Suprapubic skin (tissue), 4 donors: ENCODE measurements at regions not wholly inside any gene's neighbourhood (a gene's known extent, or its start where the extent isn't known, plus 50 kb on each side); places are given as distances from the start of the nearest gene placed in this dataset.

Source experiments
- DNase-seq, 2 donors: peaks; one replicate each; pipeline ENCODE4 v3.0.0-alpha.2; 2019; ENCODE audit warnings: low spot score in 2 of 2
- H3K27ac ChIP-seq: fragments of 200-600 bp; sonication (generic); one replicate; pipeline ENCODE4 v1.5.1; 2019
- H3K27me3 ChIP-seq: fragments of 200-600 bp; sonication (generic); one replicate; pipeline ENCODE4 v1.5.1; 2019
- H3K36me3 ChIP-seq: fragments of 200-600 bp; sonication (generic); one replicate; pipeline ENCODE4 v1.5.1; 2019
- H3K4me1 ChIP-seq: fragments of 200-600 bp; sonication (generic); one replicate; pipeline ENCODE4 v1.5.1; 2019
- H3K4me3 ChIP-seq: fragments of 200-600 bp; sonication (generic); one replicate; pipeline ENCODE4 v1.5.1; 2019; ENCODE audit warnings: mild to moderate bottlenecking
- H3K9me3 ChIP-seq: fragments of 200-600 bp; sonication (generic); one replicate; pipeline ENCODE4 v1.5.1; 2019
- EP300 ChIP-seq: sonication (generic); formaldehyde crosslinking; IDR thresholded peaks from one replicate; pipeline ENCODE4 v1.6.1; 2017; ENCODE audit warnings: antibody characterized with exemption
- POLR2A ChIP-seq, 2 donors: fragments of 450-650 bp; IDR thresholded peaks; one replicate each; pipeline ENCODE4 v1.6.1; 2017; ENCODE audit warnings: antibody characterized with exemption in 2 of 2, mild to moderate bottlenecking in 2 of 2, moderate library complexity in 2 of 2
- POLR2AphosphoS5 ChIP-seq, 3 donors: sonication (generic); formaldehyde crosslinking; IDR thresholded peaks; one replicate each; pipeline ENCODE4 v1.6.1; 2017; ENCODE audit warnings: antibody characterized with exemption in 3 of 3
- WGBS: methylation state at CpG from one replicate; pipeline ENCODE4 v1.1.5; 2018; 5-methylcytosine and 5-hydroxymethylcytosine counted together
- TF ChIP-seq, protein P1 (sequence below), 2 donors: fragments of 200-600 bp in 1 of 2; fragments of 450-650 bp in 1 of 2; sonication (generic) in 1 of 2; IDR thresholded peaks; one replicate each; pipeline ENCODE4 v1.5.1; 2016 to 2019; ENCODE audit warnings: antibody characterized with exemption in 2 of 2, mild to moderate bottlenecking in 1 of 2, moderate library complexity in 1 of 2

DNA sequence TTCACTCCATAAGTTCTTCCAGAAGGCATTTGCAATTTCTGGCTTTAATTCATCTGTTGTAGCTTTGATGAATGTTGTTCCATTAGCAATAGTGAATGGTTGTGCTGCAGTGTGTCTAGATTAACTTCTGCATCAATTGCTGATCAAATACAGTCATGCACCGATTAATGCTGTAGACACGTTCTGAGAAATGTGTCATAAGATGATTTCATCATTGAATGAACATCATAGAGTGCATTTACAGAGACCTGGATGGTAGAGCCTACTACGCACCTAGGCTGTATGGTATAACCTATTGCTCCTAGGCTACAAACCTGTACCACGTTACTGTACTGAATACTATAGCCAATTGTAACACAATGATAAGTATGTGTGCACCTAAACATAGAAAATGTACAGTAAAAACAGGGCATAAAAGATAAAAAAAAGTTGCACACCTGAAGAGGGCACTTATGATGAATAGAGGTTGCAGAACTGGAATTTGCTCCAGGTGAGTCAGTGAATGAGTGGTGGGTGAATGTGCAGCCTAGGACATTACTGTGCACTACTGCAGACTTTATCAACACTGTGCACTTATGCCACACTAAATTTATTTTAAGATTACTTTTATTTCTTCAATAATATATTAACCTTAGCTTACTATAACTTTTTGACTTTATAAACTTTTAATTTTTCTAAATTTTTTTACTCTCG is 170.7 kb downstream of the HERPUD2 start:
- H3K4me1 ChIP-seq = no peaks in the 10 kb centered on the region

DNA sequence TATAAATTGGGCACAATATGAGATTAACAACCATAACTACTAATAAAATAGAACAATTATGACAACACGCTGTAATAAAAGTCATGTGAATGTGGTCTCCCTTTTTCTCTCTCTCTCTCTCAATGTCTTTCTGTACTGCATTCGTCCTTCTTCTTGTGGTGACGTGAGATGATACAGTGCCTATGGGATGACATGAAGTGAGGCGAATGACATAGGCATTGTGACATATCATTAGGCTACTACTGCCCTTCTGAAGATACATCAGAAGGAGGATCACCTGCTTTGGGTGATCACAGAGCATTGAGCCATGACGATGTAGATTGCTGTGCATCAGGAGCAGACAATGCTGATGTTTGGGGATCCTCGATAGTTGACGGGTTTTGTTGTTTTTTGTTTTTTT is 171.6 kb downstream of the HERPUD2 start:
- TF ChIP-seq, protein P1, sequence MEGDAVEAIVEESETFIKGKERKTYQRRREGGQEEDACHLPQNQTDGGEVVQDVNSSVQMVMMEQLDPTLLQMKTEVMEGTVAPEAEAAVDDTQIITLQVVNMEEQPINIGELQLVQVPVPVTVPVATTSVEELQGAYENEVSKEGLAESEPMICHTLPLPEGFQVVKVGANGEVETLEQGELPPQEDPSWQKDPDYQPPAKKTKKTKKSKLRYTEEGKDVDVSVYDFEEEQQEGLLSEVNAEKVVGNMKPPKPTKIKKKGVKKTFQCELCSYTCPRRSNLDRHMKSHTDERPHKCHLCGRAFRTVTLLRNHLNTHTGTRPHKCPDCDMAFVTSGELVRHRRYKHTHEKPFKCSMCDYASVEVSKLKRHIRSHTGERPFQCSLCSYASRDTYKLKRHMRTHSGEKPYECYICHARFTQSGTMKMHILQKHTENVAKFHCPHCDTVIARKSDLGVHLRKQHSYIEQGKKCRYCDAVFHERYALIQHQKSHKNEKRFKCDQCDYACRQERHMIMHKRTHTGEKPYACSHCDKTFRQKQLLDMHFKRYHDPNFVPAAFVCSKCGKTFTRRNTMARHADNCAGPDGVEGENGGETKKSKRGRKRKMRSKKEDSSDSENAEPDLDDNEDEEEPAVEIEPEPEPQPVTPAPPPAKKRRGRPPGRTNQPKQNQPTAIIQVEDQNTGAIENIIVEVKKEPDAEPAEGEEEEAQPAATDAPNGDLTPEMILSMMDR (IDR thresholded peaks at IDR 0.05) = no peak
- TF ChIP-seq POLR2A (IDR thresholded peaks at IDR 0.05) = no peak
- TF ChIP-seq POLR2AphosphoS5 (IDR thresholded peaks at IDR 0.05) = no peak
- TF ChIP-seq EP300 = no peak
- WGBS = 80% methylated on average over 7 of the region's 7 CpGs

More for the DNA sequence above, 170.7 kb downstream of the HERPUD2 start:
- DNase-seq = no peak
- Histone ChIP-seq H3K9me3 (no peaks in the 10 kb centered on the region), H3K27ac (no peak overlapping the region), H3K36me3 (no peaks in the 10 kb centered on the region), H3K4me3 (no peak overlapping the region), H3K27me3 (peaks cover 38% of the 10 kb centered on the region)
- 75% methylated on average over 5 of the region's 5 CpGs for WGBS
- no peak for TF ChIP-seq EP300
- TF ChIP-seq, protein P1 (IDR thresholded peaks at IDR 0.05) = no peak
- TF ChIP-seq POLR2AphosphoS5 (IDR thresholded peaks at IDR 0.05) = no peak

DNA sequence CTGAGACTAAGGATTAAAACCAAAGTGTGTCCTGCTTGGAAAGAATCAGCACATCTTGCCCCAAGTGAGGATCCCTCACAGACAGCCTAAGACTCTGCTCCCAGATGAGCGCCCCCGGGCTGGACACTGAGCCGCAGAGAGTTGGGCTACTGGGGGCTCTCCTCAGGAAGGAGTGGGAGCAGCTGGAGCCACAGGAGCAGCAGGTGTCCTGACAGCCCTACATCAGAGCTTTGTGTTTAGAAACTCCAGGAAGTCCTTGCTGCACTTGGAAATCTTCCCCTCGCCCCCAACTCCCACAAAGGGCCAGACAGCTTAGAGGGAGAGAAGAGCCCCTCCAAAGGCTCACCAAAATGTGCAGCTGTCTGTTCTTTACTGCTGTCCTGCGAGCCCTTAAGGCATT is 172.2 kb downstream of the HERPUD2 start:
- TF ChIP-seq, protein P1 (IDR thresholded peaks at IDR 0.05) = no peak
- no peak for TF ChIP-seq POLR2A (IDR thresholded peaks at IDR 0.05)
- WGBS = 41% methylated on average over 5 of the region's 5 CpGs
- no peaks in the 10 kb centered on the region for H3K4me1 ChIP-seq
- no peaks in the 10 kb centered on the region for H3K9me3 ChIP-seq
- peaks cover 31% of the 10 kb centered on the region for H3K27me3 ChIP-seq
- H3K4me3 ChIP-seq = no peak overlapping the region
- H3K27ac ChIP-seq = no peak overlapping the region
- H3K36me3 ChIP-seq = no peaks in the 10 kb centered on the region
- DNase-seq = no peak

More for the DNA sequence above, 171.6 kb downstream of the HERPUD2 start:
- H3K9me3 ChIP-seq = no peaks in the 10 kb centered on the region
- H3K4me3 ChIP-seq = no peak overlapping the region
- H3K4me1 ChIP-seq = no peaks in the 10 kb centered on the region
- no peaks in the 10 kb centered on the region for H3K36me3 ChIP-seq
- DNase-seq = no peak
- H3K27me3 ChIP-seq = peaks cover 37% of the 10 kb centered on the region
- H3K27ac ChIP-seq = no peak overlapping the region

DNA sequence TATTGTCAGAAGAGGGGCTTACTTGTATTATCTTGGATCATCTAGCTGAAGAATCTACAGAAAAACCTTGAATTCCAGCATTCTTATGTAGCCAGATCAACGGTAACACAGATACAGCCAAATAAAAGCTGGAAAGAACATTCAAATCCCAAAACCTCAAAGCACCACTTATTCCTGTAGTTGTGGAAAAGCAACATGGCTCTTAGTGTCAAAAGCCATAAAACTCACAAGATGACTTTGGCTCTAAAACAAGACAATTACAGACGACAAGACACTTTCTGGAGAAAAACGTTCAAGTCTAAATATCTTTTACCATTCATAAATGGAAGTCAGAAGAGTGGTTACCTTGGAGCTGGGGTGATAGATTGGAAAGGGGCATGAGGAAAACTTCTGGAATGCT is 173.0 kb downstream of the HERPUD2 start:
- Histone ChIP-seq H3K27ac (no peak overlapping the region), H3K27me3 (peaks cover 25% of the 10 kb centered on the region), H3K9me3 (no peaks in the 10 kb centered on the region), H3K4me1 (no peaks in the 10 kb centered on the region), H3K4me3 (no peak overlapping the region), H3K36me3 (no peaks in the 10 kb centered on the region)
- DNase-seq = no peak
- 36% methylated on average over 3 of the region's 3 CpGs for WGBS
- TF ChIP-seq, protein P1 (IDR thresholded peaks at IDR 0.05) = no peak
- TF ChIP-seq EP300 = no peak
- no peak for TF ChIP-seq POLR2A (IDR thresholded peaks at IDR 0.05)
- no peak for TF ChIP-seq POLR2AphosphoS5 (IDR thresholded peaks at IDR 0.05)

DNA sequence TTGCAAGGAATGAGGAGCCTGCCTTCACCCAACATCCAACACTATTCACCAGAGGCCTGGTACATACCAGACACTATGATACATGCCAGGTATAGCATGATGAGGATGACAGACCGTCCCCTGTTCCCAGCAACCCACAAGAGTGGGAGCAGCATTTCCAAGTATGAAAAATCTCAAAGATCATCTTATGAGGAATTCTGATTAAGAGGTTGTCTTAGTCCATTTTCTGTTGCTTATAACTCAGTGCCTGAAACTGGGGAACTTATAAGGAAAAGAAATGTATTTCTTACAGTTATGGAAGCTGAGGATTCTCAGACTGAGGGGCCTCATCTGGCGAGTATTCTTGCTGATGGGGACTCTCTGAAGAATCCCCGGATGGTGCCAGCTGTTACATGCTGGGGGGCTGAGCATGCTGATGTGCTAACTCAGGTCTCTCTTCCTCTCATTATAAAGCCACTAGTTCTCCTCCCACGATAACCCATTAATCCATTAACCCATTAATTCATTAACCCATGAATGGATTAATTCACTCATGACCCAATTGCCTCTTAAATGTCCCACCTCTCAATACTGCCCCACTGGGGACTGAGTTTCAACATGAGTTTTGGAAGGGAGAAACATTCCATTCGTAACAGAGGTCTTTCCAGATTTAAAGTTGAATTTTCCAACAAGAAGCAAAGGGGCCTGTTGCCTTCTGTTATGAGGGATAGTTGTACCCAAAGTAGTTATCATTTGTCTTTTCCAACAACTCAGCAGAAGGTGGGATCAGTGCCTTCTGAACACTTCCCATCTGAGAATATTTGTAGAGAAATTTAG is 173.9 kb downstream of the HERPUD2 start:
- Histone ChIP-seq H3K4me3 (no peak overlapping the region), H3K4me1 (no peaks in the 10 kb centered on the region), H3K27me3 (peaks cover 20% of the 10 kb centered on the region), H3K36me3 (no peaks in the 10 kb centered on the region), H3K27ac (no peak overlapping the region), H3K9me3 (no peaks in the 10 kb centered on the region)
- TF ChIP-seq, protein P1 (IDR thresholded peaks at IDR 0.05) = no peak
- TF ChIP-seq EP300 (no peak), POLR2AphosphoS5 (IDR thresholded peaks at IDR 0.05) (no peak), POLR2A (IDR thresholded peaks at IDR 0.05) (no peak)
- 60% methylated on average over 5 of the region's 5 CpGs for WGBS
- DNase-seq = no peak
